ENCODE measurements at regions not wholly inside any gene's neighbourhood (a gene's known extent, or its start where the extent isn't known, plus 50 kb on each side); places are given as distances from the start of the nearest gene placed in this dataset.
A peak's percentile ranks its signal among the peaks of the same experiment; 100 is the strongest.
"Not testable (repeated sequence)": the region's sequence is repeated elsewhere in the genome, so short reads cannot be mapped to it uniquely, and the experiment has no call there.

DNA sequence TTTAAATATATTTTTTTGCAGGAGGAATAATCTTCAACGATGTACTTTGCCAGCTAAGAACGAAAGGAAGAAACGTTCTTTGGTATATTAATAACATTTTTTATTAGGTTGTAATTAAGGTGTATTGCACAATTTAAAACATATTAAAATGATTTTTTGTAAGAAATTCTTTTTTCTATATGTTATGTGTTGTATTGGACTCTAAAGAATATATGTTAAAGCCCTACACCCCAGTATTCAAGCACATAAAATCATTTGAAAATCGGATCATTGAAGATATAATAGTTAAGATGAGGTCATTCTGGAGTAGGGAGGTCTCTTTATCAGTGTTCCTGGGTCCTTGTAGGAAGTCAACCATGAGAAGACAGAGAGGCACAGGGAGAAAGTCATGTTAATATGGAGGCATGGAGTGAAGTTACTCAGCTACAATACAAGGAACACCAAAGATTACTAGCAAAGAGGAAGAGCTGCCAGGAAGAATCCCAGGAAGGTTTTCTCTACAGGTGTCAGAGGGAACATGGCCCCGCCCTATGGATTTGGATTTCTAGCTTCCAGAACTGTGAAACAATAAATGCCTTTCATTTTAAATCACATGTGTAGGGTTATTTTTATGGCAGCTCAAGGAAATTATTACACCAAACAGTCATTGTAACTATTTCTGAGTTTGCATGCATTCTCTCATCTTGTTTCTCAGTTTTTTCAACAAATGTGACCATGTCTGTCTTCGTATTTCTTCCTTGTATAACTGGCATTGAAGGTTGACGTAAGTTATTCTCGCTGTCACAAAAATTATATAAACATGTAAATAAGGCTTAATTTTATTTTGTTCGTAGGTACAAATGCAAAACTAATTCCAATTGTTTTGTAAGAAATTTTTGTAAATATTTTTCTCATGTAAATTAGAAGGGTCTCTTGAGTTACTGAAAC is 75.4 kb upstream of the VPREB1 start:
- DNase-seq: no peak

DNA sequence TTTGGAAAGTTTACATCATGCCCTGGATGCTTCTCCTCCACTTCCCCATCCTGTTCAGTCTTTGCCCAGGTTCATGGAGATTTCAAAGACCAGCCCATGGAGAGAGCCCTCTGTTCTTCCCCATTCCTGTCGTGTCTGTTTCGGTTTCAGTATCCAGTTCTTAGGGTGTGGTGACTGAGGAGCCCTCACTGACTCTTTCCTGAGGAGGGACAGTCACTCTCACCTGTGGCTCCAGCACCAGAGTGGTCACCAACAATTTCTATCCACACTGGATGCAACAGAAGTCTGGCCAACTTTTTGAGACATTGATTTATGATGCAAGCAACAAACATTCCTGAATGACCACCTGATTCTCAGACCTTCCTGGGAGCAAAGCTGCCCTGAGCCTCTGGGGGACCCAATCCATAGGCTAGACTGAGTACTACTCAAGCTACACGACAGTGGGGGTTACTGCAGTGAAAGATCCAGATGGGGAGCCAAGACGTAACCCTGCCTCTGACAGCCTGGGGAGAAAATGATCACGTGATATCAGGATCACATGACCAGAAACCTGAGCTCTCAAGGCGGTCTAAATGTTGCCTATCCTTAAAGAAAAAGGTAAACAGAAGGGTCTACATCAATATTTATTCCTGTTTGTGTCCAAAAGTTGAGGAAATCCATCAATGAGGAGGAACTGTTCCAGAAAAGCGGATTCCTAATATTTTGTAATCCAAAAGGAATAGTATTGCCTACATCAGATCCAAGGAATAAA is 76.2 kb upstream of the VPREB1 start:
- DNase-seq: peak in 1 of 2 donors; percentile 4

DNA sequence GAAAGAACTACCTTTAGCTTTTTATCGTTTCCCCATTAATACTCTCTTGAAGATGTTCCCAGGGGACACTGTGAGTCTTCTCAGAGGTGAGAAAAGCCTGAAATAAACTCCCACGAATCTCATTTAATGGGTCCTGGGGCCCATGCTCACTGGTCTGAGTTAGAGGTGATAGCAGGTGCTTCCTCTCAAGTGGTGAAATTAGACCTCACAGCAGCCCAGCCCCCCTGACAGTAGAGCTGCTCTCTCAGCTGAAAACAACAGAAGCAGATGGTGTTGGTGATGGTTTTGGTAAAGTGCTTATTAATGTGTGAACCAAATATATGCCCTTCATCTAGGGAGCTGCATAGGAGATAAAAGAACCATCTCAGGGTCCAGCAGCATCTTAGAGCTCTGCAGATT is 76.8 kb upstream of the VPREB1 start:
- no peak for DNase-seq

DNA sequence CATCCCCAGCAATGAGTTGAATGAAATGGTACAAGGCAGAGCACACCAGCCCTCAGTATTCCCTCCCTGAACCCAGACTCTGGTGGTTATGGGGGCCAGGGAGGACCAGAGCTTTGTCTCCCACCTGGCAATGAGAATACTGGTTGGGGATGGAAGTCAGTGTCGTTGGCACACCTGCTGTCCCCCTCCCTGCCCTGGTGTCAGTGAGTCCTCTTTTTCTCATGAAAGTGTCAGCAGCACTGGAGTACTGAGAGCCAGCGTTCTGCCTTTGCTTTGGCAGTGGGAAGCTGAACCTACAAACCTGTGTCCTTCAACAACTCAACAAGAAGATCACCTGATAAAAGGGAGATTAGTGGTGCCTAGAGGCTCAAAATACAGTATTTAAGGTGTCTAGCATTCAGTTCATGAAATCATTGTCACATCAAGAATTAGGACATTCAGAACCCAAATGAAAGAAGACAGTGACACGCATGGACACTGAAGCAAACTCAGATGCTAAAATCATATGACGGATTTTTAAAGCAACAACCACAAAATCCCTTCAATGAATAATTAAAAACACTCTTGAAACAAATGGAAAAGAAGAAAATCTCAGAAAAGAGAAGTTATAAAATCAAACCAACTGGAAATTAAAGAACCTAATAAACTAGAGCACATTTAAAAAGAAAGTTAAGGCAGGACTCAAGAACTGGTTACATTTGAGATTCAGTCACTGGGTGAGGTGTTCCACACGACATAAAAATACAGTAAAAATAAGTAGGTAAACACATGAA is 77.5 kb upstream of the VPREB1 start:
- no peak for DNase-seq

DNA sequence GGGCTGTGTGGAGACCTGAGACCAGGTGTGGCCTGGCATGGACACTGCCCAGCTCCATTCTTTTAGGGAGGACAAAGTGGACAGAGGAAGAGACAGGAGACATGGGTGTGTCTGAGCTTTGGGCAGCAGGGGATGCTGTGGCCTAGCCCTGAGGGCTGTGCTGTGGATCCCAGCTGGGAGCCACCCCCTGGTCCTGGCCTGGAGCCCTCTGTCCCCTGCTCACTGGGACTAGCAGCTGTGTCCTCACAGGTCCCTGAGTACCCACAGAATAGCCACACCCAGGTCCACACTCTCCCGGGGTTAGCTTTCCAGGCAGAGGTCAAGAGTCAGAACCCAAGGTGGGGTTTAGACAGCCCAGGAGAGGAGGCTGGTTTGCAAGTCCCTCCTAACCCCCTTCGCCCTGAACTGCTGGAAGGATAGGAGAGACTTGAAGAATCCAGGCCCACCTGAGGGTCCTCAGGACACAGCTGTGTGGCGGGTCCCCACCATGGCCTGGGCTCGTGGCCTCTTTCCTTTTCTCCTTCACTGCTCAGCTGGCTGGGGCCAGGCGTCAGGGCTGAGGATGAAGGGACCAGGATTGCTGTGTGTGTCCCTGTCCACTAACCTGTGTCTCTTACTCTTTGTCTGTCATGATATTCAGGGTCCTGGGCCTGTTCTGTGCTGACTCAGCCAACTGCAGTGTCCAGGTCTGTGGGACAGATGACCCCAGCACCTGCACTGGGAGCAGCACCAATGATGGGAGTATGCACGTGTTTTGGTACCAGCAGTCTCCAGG is 78.5 kb upstream of the VPREB1 start:
- no peak for DNase-seq

DNA sequence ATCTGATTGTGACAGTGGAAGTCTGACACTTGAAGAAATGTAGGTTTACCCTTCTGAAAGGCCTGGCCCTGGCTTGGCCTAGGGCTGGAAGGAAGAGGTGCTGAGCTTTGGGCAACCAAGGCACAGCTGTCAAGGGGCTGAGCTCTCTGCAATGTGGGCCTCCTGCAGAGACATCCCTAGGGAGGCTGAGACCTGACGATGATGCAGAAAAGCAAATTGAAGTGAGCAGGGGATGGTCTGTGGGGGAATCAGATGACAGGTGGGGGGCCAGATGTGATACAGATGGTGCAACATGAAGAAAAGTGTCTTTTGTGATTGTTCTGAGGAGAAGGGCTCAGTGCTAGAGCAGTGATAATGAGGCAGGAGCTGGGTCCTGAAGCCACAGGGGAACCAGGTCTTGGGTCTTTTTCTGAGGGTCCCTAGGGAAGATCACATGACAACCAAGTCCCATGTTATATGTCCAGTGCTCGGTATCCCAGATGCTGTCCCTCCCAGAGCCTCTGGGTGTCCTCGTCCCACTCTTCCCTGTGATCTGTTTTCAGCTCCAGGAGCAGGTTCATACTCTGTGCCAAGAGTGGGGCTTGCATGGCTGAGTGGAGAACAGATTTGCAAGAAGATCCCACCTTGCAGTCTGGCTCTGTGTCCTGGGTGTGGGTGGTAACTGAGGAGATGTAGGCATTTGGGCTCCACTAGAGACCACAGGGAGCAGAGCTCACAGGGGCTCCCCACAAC is 79.9 kb upstream of the VPREB1 start:
- DNase-seq: no peak

DNA sequence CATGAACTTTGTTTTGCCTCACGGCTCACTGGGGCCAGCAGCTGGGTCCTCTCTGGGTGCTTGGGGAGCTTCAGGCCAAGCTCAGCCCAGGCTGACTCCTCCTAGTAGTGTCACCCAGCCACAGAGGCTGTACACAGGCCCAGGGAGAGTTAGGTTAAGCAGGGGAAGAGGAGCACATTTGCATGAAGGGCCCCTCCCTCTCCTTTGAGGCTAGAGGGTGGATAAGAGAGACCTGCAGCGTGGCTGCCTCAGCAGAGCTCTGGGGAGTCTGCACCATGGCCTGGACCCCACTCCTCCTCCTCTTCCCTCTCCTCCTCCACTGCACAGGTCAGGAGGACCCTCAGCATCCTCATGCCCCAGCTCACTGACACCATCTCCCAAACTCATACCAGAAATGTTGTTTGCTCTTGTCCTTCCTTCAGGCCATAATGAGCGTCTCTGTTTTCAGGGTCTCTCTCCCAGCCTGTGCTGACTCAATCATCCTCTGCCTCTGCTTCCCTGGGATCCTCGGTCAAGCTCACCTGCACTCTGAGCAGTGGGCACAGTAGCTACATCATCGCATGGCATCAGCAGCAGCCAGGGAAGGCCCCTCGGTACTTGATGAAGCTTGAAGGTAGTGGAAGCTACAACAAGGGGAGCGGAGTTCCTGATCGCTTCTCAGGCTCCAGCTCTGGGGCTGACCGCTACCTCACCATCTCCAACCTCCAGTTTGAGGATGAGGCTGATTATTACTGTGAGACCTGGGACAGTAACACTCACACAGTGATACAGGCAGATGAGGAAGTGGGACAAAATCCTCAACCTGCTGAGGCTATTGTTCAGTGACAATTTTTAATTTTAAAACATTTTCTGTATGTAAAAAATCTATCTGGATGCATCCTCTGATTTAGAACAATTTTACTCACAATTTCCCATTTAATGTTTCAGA is 82.4 kb upstream of the VPREB1 start:
- DNase-seq: no peak

DNA sequence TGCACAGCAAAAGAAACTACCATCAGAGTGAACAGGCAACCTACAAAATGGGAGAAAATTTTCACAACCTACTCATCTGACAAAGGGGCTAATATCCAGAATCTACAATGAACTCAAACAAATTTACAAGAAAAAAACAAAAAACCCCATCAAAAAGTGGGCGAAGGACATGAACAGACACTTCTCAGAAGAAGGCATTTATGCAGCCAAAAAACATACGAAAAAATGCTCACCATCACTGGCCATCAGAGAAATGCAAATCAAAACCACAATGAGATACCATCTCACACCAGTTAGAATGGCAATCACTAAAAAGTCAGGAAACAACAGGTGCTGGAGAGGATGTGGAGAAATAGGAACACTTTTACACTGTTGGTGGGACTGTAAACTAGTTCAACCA is 83.8 kb upstream of the VPREB1 start:
- DNase-seq: not testable (repeated sequence)

DNA sequence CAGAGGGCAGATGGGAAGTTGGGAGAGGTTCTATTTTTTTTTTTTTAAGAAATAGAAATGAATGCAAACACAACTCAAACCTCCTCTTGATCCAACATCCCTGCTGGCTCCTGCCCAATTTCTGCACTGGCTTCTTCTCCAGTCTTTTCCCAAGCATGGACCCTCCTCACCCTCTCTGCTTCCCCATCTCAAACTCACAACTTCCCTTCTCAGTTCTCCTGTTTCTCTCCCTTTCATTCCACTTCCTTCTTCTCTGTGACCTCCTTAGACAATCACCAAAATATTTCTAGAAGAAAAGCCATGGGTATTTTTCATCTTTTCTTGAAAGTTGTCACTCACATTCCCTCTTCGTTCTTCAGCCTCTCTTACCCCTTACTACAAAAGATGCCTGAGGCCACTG is 85.2 kb upstream of the VPREB1 start:
- no peak for DNase-seq

DNA sequence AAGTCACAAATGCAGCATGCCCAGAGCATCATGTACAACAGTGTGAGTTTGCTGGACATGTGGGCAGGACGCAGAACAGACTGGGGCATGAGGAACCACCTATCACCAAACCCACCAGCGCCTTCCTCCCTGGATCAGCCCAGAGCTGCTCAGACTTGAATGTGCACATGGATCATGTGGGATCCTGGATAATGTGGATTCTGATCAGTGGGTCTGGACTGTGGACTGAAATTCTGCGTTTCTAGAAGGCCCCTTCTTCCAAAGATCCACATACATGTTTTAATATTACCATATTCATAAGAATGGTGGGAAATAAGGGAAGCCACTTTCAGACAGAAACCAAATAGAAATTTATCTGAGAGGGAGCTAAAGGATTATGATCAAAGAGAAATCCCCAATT is 85.6 kb upstream of the VPREB1 start:
- DNase-seq: no peak

DNA sequence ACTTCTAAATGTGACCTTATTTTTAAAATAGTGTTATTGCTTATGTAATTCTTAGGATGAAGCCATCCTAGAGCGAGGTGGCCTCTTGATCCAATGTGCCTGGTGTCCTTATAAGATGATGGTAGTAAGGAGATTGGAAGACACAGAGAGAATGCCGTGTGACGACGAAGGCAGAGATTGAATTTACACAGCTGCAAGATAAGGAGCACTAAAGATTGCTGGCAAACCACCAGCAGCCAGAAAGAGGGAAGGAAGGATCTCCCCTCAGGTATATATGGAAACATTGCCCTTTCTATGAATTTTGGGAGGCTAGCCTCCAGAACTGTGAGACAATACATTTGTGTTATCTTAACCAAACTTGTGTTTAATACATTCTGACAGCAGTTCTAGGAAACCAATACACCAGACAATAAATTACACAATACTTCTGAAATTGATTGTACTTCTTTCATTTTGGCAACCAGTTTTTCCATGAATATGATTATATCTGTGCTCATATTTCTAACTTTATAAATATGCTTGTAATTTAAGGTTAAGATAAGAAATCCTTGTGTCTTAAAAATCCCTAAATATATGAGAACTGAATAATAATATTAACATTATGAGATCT is 86.3 kb upstream of the VPREB1 start:
- DNase-seq: no peak

DNA sequence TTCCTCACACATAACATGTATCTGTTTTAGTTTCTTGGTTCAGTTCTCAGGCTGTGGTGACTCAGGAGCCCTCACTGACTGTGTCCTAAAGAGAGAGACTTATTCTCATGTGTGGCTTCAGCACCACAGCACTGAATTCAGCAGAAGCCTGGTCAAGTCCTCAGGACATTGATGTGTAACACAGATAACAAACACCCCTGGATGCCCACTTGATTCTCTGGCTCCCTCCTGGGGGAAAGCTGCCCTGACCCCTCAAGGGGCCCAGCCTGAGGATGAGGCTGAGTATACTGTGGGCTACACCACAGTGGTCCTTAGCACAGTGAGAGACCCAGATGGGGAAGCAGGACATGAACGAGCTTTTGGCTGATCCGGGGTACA is 87.2 kb upstream of the VPREB1 start:
- DNase-seq: no peak

DNA sequence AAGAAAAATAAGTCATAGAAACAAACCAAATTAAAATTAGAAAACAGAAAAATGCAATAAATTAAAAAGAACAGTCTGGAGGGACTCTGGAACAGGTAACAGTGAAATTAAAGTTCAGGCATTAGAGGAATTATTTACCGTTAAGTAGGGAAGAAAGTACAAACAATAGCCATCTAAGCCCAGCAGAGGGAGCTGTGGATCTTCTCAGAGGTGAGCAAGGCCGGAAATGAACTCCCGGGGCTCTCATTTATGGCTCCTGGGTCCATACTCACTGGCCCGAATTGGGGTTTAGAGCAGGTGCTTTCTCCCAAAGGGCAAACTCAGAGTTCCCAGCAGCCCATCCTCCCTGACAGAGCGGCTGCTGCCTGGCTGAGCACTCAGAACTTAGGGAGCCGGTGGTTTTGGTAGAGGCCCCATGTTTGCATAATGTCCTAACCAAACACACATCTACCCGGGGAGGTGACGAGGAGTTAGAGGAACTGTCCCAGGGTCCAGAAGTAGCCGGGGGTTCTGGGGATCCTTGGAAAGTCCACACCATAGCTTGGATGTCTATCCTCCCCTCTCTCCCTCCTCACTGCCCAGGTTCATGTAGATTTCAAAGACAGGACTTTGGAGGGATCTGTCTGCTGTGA is 87.8 kb upstream of the VPREB1 start:
- DNase-seq: peak; percentile 61 to 69

DNA sequence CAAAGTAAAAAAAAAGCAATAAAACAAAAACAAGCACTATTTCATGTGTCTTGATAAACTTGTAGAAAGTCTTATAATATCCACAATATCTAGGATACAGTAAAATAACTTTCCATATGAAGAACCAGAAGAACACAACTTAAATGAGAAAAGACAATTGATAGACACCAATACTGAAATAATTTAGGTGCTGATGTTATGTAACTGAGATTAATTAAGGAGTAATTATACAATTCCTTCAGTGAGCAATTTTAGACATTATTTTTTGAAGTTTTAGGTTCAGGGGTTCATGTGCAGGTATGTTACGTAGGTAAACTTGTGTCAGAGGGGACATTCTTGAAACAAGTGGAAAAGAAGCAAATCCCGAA is 88.3 kb upstream of the VPREB1 start:
- DNase-seq: no peak

DNA sequence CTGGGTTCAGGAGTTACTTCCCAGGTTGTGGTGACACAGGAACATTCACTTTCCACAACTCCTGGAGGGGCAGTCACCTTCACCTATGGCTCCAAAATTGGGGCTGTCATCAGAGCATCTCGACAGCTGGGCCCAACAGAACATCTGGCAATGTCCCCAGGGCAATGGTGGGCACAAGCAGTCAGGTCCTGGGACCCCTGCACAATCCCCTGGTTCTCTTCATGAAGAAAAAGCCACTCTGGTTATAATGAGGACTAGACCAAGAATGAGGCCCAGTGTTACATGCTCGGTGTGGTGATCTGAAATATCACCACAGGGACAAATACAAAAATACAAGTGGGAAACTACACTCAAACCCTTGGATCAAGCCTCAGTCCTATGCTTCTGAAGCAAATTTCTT is 89.0 kb upstream of the VPREB1 start:
- no peak for DNase-seq

DNA sequence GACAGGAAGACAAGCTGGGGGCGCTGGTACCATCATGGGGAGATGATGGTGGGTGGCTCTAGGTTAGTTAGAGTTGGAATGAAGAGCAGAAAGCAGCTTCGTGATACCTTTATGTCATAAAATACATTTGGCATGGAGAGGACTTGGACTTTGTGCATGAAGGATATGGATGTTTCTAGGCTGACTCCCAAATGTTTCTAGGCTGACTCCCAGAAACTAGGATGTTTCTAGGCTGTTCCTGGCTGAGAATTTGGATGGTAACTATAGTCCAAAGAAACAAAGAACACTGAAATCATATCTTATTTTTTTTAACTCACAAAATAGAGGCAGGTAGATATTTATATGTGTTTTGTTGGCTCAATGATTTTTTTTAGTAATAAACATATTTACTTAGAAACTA is 89.4 kb upstream of the VPREB1 start:
- DNase-seq: no peak

DNA sequence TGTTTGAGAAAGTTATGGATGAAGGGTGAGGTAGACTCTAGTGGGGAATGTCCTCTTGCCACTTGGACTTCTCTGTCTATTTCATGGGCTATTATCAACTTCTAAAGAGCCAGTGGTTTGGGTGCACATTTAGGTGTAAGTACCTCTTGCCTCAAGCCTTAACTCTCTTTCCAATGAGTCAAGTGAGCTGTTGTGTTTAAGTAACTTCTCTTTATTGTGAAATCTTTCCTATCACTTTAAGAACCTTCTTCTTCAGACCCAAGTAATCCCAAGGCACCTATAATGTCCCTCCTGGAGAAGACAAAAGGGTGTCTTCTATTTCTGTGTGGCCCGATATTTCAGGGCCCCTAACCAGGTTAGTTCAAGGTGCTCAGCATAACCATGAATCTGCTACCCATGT is 90.5 kb upstream of the VPREB1 start:
- DNase-seq: no peak

DNA sequence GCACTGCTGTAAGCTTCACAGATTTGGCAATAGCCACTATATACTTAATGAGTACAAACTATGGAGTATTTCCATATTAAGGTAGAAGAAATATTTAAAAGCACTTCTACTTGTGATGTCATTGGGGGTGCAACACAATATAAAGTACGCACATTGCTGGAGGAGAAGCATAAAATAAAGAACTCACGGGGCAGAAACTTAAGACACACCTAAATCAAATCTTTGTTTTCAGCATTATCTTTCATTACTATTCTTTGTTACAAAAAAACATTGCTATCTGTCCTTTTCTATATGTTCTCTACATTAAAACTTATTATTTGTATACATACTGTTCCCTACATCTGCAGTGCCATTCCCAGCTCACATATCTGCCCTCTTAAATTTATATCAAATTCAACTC is 93.3 kb upstream of the VPREB1 start:
- DNase-seq: no peak

DNA sequence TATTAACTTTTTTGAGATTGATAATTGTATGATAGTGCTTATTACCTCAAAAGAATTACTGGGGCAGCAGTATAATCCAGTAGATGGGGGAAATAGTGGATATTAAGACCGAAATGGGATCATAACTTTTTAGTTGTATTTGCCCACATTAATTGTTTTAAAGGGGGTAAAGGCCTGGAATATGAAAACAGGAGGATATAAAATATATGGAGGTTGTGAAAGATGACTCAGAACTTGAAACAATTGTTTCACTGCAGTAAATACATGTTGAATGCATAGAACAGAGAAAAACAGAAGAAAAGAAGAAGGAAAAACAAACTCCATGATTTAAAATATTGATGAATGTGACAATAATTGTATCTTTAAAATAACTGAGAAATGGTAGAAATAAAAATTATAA is 94.1 kb upstream of the VPREB1 start:
- DNase-seq: no peak

DNA sequence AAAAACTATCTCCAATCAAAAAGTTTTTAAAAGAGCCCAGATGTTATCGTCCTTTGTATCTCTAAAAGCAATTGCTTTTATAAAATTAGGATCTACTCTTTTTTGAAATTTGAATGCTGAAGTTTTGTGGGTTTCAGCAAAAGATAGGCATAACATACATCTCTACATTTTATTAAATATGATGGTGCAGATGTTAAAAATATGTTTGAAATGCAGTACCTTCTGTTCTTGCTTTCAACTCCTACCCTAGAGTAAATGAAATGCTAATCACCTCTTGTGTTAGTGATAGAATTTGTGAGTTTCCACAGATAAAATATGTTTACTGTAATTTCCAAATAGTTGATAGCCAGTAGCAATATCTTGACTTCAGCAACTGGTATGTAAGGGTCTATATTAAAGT is 95.7 kb upstream of the VPREB1 start:
- DNase-seq: no peak
